HT-29 (cell line): ENCODE measurements at regions not wholly inside any gene's neighbourhood (a gene's known extent, or its start where the extent isn't known, plus 50 kb on each side); places are given as distances from the start of the nearest gene placed in this dataset.
A peak's percentile ranks its signal among the peaks of the same experiment; 100 is the strongest.
"Not testable (repeated sequence)": the region's sequence is repeated elsewhere in the genome, so short reads cannot be mapped to it uniquely, and the experiment has no call there.

Experiments used
- DNase-seq: peaks from one replicate; pipeline ENCODE4 v3.0.0-alpha.2; 2015; ENCODE audit warnings: low spot score

DNA sequence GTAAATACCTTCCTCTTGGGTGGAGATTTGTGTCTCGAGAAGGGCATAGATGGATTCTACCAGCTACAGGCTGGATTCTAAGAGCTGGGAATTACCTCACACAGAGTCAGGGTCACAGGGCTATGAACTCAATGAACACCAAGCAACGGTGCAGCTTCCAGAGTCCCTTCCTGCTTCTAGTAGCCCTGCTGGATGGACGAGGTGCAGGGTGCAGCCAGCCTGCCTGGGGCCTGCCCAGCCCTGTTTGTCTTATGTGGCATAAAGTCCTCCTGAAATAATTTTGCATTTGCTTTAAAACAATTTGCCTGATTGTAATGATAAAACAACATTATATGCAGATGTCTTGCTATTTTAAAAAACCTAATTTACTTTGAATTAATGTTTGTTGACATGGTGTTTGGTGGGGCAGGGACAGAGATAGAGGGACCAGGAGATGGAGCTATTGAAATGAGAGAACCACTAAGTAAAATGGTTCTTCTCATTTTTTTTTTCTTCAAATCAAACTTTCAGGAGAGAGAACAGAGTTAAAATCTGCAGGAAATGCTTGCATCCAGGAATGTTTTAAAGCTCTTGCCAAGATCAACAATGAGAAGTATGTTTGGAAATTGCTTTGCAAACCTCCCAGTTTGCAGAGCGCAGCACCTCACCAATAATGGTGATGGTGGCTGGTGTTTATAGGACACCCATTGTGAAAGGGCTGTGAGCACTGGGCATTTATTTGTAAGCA is 305.4 kb upstream of the PODXL start:
- no peak for DNase-seq

DNA sequence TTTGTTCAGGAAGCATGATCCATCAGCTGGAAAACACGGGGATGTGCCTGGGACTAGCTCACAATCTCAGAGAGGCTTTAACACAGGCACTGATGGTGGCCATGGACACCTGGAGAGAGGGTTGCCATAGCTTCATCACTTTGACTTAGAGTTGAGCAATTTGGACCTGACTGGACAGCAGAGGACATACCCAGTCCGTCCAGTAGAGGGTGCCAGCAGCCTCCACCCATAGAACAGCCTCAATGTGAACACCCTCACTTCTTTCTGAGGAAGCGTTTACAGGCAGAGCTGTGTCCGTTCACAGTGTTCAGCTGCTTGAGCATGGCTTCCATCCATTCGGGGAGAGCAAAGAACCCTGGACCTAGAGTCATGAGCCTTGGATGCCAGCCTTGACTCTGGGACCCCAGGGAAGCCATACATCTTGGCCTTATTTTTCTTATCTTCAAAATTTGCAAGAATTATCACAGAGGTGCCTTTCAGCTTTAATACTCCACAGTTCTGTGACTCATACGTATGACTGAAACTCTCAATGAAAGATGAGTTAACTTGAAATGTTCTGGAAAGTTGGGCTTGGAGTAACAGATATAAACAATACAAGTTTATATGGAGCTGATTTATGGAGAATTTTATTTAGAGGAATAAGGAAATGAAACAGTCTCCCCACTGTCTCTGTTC is 302.9 kb upstream of the PODXL start:
- peak; percentile 72 for DNase-seq

DNA sequence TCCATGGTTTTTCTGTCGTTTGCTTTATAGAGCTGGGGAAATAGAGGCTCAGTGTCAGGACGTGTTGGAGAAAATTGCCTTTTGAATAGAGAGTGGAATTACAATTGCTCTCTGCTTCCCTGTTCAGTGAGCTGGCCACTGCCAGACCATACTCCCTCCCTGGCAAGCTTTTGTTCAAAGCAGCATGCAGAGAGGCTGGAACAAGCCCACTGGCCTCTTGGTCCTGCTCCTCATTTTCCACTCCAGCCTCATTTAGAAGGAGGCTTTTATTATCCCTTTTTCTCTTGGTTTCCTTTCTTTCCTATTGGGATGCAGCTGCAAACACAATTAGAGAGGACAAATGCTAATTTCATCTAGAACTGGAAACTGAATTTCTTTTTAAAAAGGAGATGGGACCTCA is 302.2 kb upstream of the PODXL start:
- no peak for DNase-seq

DNA sequence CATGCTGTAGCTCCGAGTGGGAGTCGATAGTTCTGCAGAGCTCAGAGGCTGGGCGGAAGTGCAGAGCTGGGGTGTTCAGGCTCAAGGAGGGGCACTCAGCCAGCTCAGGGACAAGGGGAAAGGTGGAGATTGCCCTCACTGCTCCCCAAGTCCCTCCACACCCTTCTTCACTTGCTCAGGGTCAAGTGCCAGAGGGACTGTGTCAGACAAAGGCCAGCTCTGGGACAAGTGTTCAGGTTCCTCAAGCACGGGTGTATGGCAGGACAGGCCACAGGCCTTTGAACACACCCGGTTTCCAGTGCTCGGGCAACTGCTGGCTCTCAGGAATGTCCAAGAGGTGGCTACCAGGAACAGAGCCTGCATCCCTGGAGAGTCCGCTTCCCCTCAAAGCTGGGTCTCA is 293.0 kb upstream of the PODXL start:
- no peak for DNase-seq

DNA sequence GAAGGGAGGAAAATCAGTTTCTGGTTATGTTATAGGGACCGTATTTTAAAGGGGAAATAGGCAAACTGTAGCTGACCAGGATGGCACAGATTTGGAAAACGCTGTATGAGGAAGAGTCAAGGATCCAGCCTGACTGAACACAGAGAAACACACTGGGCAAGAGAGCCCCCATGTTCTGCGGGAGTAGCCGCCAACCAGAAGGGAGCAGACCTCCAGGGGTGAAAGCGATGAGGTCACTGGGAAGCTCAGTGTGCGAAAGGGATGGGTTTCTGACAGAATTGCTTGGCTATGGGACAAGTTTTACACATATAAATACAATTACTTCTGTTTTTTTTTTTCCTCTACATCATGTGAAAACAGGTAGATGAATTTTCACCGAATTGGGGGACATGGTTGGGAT is 291.6 kb upstream of the PODXL start:
- DNase-seq: no peak

DNA sequence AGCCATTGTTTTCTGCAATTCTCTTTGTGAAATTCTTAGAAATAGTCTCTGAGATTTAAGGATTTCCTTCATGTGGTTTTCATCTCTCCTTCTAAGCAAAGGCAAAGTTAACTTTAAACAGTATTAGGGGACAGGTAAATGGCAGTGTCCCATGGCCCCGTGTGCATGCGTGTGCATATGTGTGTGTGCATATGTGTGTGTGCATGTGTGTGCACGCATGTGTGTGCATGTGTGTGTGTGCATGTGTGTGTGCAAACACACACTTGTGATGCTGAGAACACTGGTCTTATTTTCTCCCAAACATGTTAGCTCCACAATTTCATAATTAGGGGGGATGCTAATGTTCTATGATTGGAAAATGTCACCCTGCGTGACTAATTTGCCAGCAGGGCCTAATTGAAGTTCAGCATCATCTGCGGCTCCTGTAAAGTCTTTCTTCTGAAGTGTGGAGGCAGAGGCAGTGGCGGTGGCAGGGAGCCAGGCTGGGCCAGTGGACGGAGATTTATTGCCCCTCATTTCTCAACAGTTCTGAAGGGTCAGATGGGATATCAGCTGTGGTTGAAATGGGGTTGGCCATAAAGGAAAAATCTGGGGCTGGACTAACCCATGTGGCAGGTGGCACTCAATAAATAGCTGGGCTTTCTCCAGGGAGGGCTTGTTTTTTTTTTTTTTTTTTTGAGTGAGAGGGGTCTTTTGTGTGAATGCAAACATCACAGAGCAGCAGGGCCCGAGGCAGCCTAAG is 289.3 kb upstream of the PODXL start:
- no peak for DNase-seq

DNA sequence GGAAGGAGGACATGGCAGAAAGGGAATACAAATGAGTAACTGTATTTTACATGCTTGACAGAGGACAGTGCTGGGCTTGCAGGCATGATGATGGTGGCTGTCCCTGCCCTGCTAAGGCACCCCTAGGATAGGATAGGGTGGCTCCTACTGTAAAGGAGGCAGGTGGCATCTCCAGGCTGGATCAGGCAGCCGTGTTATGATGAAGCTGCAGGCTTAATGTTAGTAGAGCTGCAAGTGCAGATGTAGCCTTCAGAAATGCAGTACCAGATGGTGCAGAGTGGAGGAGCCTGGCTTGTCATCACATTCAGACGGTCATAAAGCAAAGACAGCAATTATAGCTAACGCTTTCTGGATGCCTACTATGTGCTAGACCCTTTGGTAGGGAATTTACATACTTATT is 287.9 kb upstream of the PODXL start:
- DNase-seq: no peak

DNA sequence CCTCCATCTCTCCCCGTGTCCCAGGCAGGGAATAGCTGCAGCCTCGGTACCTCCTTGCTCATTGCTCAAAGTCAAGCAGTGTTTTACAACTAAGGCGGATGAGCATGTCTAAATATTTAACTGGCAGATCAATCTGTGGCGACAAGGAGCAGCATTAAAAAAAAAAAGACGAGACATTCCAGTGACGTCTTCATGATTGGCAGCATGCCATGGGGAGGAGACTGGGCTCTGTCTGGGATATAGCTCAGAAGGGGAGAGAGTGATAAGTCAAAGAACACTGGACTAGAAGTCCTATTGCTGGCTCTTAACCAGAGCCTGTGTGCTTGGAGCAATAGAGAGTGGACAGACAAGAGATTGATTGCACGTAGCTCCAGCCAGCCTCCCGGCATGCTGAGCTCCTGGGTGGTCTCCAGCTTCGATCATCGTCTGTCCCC is 287.5 kb upstream of the PODXL start:
- DNase-seq: peak; percentile 76

DNA sequence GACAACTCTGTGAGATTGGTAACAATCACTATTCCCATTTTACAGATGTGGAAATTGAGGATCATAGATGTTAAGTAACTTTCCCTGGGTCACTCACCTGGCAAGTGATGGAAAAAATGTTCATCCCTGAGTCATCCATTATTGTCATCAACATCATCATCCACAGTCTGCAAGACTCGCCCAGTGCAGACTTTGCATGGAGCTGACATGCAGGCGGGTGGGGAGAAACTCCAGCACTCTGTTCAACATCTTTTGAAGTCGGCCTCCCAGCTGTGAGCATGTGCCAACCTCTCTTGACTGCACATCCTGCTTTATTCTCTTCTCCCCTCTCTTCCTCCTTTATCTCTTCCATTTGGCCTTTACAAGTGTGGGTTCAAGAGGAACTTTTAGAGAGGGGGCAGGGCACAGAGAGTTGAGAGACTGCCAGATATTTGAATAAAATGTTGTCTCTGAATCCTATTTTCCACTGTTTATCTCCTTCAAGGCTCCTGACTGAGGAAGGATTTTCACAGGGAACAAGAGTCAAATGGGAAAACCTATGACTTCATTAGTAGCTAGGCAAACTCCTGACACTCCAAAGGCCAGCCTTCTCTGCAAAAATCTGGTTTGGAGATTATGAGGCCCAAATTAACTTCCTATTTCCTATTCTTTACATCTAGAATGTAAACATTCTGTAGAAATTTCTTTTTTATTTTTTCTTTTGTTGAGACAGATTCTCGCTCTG is 283.7 kb upstream of the PODXL start:
- no peak for DNase-seq

DNA sequence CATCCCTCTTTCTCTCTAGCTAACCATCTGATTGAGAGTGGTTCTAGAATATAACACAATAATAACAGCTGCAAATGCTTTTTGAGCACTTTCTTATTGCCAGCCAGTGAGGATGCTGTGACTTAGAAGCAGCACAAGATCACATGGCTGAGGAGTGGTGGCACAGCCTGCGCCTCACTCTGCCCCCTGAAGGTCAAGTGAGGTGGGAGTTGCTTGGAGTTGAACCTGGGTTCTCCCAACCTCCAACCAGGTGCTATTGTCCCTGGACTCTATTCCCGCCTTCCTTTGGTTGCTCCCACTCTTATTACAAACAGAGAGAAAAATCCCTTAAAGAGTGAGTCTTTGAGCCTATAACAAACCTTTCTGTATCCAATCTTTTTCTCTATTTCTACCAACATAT is 280.3 kb upstream of the PODXL start:
- no peak for DNase-seq

DNA sequence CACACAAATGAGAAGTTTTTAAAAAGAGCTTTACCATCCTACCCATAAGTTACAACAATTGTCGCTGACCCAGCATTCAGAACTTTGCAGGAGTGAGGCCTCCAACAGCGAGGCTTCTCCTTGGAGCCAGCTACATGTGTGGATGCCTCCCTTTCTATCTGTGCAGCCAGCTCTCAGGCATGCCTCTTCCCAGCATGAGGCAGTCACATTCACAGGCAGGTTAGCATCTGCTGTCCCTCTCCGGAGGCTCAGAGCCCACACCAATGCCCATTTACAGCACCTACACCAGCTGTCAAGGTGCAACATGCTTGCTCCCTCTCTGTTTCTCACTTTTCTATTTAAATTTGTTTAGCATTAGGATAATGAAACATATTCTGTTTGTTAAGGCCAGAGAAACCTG is 278.7 kb upstream of the PODXL start:
- no peak for DNase-seq

DNA sequence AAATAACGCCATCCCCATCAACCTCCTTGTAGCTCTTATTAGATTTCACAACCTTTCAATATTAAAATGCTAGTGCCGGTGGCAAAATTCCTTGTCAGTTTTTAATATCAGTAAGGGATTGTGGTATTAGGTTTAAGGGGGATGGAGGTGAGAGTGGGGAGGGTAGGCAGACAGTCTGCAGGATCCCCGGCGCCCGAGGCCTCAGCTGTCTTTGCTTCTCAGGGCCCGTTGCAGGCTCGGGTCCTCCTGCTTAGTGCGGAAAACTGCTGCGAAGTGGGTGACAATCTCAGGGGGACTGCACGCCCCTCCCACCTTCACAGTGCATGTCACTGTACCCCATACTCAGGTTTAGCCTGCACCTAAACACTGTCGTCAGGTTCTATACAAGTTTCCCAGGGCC is 274.3 kb upstream of the PODXL start:
- no peak for DNase-seq

DNA sequence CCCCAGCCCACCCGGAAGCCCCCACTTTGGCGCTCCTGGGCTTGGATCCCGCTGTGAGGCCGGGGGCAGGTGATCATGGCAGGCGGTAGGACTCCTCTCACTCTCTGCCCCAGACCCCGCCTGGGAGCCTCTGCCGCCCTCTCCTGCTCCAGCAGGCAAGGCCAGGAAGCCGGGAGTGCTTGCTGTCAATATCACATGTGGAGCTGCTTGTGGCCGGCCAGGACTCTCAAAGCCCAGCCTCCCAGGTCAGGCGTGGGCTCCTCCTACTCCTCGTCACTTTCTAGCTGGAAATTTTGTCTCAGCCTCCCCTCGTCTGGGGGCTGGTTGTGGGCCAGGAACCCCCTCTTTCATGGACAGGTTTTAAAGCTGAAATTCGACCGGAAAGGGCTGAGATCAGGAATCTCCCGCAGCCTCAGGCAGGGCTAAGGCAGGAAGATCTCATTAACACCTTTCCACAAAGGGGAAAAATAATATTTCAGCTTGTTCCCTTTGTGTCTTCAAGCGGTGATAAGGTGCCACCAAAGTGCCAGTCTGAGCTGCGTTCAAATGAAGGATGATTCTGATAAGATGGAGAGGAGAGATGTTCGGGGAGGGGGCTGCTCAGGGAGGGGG is 273.6 kb upstream of the PODXL start:
- DNase-seq: no peak

DNA sequence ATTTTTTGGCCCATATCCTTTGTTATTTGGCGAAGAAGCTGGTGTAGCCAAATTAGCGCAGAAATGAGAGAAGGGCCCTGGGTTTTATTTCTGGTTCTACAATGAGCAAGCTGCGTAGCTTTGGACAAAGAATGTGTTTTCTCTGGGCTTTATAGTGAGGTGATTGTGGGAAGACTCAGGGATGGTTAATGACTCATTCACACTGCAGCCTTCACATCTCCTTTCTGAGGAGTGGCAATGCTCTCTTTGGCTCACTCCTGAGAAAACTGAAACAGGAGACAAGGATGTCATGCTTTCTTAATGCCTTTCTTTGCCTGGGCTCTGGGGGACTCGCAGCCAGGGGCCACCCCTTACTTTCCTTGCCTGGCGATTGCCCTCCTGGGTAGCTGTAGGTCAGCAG is 271.0 kb upstream of the PODXL start:
- no peak for DNase-seq

DNA sequence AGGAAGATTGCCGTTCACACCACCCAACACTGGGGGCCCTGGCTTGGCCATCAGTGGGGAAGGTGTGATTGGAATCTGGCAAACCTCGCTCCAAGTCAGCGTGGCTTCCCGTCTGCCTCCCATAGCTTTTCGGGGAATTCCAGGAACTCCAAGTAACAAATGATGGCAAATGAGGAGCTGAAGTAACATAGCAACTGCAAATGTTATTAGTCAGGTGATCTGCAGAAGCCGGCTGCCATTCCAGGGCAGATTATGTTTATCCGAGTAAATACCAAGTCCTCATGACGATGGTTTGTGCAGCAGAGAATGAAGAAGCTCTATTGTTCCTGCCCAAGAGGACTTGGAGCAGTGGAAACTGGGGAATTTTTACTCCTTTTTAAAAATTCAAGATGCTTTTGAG is 270.5 kb upstream of the PODXL start:
- no peak for DNase-seq

DNA sequence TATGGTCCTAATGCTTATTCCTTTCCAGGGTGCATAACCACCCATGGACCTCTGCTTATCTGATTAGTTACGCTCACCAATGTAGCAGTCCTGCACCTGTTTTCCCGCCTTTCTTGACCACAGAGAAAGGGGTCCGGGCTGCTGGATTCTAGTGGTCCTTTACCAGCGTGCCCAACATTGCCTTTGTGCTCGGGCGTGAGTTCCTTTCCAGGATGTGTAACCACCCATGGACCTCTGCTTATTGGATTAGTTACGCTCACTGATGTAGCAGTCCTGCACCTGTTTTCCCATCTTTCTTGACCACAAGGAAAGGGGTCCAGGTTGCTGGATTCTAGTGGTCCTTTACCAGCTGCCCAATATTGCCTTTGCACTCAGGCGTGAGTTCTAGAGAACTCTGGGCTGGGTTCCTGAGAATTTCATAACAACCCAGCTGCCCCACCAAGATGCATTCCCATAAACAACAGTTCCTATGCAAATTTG is 267.6 kb upstream of the PODXL start:
- DNase-seq: not testable (repeated sequence)

DNA sequence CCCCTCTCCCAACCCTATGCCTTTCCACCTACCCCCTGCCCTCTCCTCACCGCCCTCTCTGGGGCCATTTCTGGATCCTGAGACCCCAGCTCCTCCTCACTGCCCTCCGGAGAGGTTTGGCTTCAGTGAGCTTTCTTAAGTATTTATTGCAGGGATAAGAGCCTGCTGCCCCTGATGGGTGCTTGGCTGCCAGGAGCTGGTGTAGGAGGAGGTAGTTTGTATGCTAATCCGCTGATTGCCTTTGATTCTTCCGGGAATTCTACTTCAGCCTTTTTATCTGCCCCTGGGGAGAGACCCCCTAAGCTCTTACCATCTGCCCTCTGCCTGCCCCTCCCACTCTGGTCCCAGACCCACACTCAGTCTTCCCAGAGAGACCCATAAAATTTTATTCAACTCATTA is 263.5 kb upstream of the PODXL start:
- DNase-seq: no peak

DNA sequence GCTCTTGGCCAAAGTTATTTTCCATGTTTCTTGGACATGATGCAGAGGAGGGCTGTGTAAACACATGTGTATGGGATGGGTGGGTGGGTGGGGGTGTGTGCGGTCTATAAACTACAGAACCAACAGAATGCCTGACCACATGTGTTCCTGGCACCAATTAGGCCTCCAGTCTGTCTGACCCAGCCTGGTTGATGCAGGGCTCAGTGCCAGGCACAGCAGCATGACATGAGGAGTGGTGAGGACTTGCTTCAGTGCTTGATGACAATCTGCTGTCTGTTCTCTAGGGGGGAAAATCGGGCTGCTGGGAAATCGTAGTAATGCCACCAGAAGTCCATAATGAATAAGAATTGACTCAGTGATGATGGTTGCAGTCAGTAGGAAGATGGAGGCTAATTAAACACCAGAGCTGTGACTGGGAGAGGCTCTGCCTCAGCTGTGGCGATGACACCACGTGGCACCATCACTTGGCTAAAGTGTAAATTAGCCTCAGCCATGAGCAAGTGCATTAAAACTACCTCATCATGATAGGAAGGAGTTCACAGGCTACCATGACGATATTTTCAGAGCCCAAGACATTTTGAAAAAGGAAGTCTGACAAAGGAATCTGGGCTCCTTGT is 260.1 kb upstream of the PODXL start:
- no peak for DNase-seq

DNA sequence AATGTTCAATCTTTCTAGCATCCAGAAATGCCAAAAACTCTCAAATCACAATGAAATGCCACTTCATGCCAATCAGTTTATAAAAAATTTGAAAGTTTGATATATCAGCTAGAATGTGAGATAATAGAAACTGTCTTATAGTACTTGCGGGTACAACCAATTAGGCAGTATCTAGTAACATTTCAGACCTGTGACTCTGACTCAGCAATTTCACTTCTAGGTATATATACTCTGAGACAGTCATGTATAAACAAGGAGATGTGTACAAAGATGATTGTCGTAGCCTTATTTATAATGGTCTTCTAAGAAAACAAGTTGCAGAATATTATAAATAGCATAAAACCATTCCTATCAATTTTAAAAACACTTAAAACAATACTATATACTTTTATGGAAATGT is 252.3 kb upstream of the PODXL start:
- DNase-seq: no peak

DNA sequence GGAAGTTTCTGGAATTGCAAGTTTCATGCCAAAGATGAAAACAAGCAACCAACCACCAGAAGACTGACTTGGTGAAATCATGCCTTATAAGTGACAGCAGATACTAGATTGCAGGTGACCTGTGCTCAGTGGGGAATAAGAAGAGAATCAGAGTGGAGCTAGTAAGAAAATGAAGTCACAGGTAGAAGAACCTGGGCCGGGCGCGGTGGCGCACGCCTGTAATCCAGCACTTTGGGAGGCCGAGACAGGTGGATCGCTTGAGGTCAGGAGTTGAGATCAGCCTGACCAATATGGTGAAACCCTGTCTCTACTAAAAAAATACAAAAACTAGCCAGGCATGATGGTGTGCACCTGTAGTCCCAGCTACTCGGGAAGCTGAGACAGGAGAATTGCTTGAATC is 251.7 kb upstream of the PODXL start:
- DNase-seq: not testable (repeated sequence)

DNA sequence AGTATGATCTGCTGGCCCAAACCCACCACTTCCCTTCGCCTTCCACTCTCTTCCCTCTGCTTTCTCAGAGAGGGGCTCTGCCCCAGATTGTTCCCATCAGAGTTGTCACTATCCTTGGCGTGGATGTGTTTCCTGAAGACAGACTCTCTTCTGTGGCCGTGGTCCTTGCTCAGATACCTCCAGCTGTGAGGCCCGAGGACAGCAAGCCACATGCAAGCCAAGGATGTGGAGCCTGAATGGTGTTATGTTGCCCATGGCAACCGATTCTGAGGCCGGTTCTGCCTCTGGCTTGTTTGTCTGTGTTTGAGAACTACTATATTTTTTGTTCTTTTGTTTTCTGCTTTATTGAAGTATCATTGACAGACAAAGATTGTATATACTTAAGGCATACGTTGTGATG is 247.4 kb upstream of the PODXL start:
- DNase-seq: no peak
